Epithelial cell of proximal tubule (primary cell): ENCODE measurements at regions not wholly inside any gene's neighbourhood (a gene's known extent, or its start where the extent isn't known, plus 50 kb on each side); places are given as distances from the start of the nearest gene placed in this dataset.

Experiments used
- DNase-seq: peaks from one replicate; pipeline ENCODE4 v3.0.0-alpha.2; 2011; ENCODE audit warnings: low read depth
- H3K4me3 ChIP-seq: 2 replicates; pipeline ENCODE4 v1.5.1; 2011; ENCODE audit warnings: low read depth, mild to moderate bottlenecking, low read length
- CTCF ChIP-seq: conservative IDR thresholded peaks from 2 replicates; pipeline ENCODE4 v1.5.1; 2012; ENCODE audit warnings: low read depth, mild to moderate bottlenecking, low read length

GRCh38 chr5:167915237-167915636, 376.2 kb upstream of the WWC1 start:
- TF ChIP-seq CTCF, result no peak
- no peak for DNase-seq
- H3K4me3 ChIP-seq, result no peak overlapping the region

GRCh38 chr5:167916261-167916691, 375.2 kb upstream of the WWC1 start:
- DNase-seq, result peak; percentile 41
- no peak overlapping the region for H3K4me3 ChIP-seq
- TF ChIP-seq CTCF, result no peak

- no peak for DNase-seq
- H3K4me3 ChIP-seq, result no peak overlapping the region
- no peak for TF ChIP-seq CTCF
Observed at GRCh38 chr5:167916706-167917105, 374.7 kb upstream of the WWC1 start.

GRCh38 chr5:167918184-167918812, 373.1 kb upstream of the WWC1 start:
- no peak overlapping the region for H3K4me3 ChIP-seq
- TF ChIP-seq CTCF, result no peak
- DNase-seq, result no peak

- no peak for DNase-seq
- TF ChIP-seq CTCF, result no peak
- H3K4me3 ChIP-seq, result no peak overlapping the region
Observed at GRCh38 chr5:167918813-167919483, 372.5 kb upstream of the WWC1 start.

GRCh38 chr5:167920589-167920988, 370.9 kb upstream of the WWC1 start:
- no peak for DNase-seq
- TF ChIP-seq CTCF, result no peak
- H3K4me3 ChIP-seq, result no peak overlapping the region

- DNase-seq, result no peak
- H3K4me3 ChIP-seq, result no peak overlapping the region
- TF ChIP-seq CTCF, result no peak
Observed at GRCh38 chr5:167921796-167922195, 369.6 kb upstream of the WWC1 start.
